K562 (cell line): ENCODE measurements at regions not wholly inside any gene's neighbourhood (a gene's known extent, or its start where the extent isn't known, plus 50 kb on each side); places are given as distances from the start of the nearest gene placed in this dataset.

Experiments used
- ADNP ChIP-seq: fragments of 200-800 bp; sonication (Bioruptor generic); IDR thresholded peaks from 2 replicates; pipeline ENCODE4 v1.6.1; 2016; ENCODE audit warnings: missing genetic modification characterization, missing compliant biosample characterization
- MAFK ChIP-seq: IDR thresholded peaks from 2 replicates; pipeline ENCODE4 v1.6.1; 2011; ENCODE audit warnings: low read length, improper control_type of control experiment
- NCOA4 ChIP-seq: fragments of 450-650 bp; IDR thresholded peaks from 2 replicates; pipeline ENCODE4 v1.6.1; 2018; ENCODE audit warnings: mild to moderate bottlenecking; ENCODE audit not compliant: partially characterized antibody
- POLR2H ChIP-seq: IDR thresholded peaks from 2 replicates; pipeline ENCODE4 v1.6.1; 2016; ENCODE audit warnings: missing genetic modification characterization, low read depth, mild to moderate bottlenecking, control low read depth, missing compliant biosample characterization, moderate library complexity
- PRMT5 ChIP-seq: sonication (generic); formaldehyde crosslinking; IDR thresholded peaks from 2 replicates; pipeline ENCODE4 v1.5.0; 2020; ENCODE audit warnings: missing genetic modification reagents
- RAD21 ChIP-seq, 2 experiments: fragments of 250-450 bp in 1 of 2; fragments of 450-650 bp in 1 of 2; sonication (Bioruptor Pico) in 1 of 2; formaldehyde crosslinking in 1 of 2; IDR thresholded peaks in 1 of 2; conservative IDR thresholded peaks in 1 of 2; 2 replicates each; pipeline versions ENCODE4 v1.4.0 to v1.8.0; 2020 to 2022; ENCODE audit warnings: mild to moderate bottlenecking in 2 of 2, moderate library complexity in 1 of 2
- STAT5A ChIP-seq: IDR thresholded peaks from 2 replicates; pipeline ENCODE4 v1.6.1; 2012; ENCODE audit warnings: low read length, inconsistent platforms, borderline replicate concordance
- ZFP1 ChIP-seq: fragments of 450-650 bp; formaldehyde crosslinking; IDR thresholded peaks from 2 replicates; pipeline ENCODE4 v1.4.0; 2020; ENCODE audit warnings: mild to moderate bottlenecking, mixed read lengths
- TF ChIP-seq, protein P1 (sequence below): sonication (generic); formaldehyde crosslinking; IDR thresholded peaks from 2 replicates; pipeline ENCODE4 v1.8.1; 2023; ENCODE audit warnings: mild to moderate bottlenecking, missing genetic modification reagents
- TF ChIP-seq, protein P2 (sequence below): fragments of 450-650 bp; formaldehyde crosslinking; IDR thresholded peaks from 2 replicates; pipeline ENCODE4 v1.4.0; 2020; ENCODE audit warnings: mild to moderate bottlenecking, mixed read lengths

DNA sequence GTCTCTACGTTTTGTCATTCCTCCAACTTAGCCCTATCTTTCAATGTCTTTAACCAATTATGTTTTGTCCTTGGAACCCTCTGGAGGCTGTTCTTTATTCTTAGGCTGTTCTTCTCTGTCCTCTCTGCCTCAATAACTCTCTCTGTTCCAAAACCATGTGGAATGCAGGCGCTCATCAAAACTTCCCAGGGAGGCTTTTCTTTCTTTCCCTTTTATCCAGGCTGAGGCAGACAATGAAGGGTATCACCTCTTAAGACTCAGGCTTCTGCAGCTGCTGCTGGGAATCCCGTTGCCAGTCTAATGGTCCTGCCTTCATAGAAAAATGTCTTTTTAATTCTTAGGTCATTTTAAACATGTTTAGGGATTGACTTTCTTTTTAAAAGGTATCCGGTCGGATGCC lies 544.7 kb downstream of the CDH26 start (continued):
- TF ChIP-seq, protein P1, sequence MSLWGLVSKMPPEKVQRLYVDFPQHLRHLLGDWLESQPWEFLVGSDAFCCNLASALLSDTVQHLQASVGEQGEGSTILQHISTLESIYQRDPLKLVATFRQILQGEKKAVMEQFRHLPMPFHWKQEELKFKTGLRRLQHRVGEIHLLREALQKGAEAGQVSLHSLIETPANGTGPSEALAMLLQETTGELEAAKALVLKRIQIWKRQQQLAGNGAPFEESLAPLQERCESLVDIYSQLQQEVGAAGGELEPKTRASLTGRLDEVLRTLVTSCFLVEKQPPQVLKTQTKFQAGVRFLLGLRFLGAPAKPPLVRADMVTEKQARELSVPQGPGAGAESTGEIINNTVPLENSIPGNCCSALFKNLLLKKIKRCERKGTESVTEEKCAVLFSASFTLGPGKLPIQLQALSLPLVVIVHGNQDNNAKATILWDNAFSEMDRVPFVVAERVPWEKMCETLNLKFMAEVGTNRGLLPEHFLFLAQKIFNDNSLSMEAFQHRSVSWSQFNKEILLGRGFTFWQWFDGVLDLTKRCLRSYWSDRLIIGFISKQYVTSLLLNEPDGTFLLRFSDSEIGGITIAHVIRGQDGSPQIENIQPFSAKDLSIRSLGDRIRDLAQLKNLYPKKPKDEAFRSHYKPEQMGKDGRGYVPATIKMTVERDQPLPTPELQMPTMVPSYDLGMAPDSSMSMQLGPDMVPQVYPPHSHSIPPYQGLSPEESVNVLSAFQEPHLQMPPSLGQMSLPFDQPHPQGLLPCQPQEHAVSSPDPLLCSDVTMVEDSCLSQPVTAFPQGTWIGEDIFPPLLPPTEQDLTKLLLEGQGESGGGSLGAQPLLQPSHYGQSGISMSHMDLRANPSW = no peak
- TF ChIP-seq, protein P2, sequence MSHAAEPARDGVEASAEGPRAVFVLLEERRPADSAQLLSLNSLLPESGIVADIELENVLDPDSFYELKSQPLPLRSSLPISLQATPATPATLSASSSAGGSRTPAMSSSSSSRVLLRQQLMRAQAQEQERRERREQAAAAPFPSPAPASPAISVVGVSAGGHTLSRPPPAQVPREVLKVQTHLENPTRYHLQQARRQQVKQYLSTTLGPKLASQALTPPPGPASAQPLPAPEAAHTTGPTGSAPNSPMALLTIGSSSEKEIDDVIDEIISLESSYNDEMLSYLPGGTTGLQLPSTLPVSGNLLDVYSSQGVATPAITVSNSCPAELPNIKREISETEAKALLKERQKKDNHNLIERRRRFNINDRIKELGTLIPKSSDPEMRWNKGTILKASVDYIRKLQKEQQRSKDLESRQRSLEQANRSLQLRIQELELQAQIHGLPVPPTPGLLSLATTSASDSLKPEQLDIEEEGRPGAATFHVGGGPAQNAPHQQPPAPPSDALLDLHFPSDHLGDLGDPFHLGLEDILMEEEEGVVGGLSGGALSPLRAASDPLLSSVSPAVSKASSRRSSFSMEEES = no peak
- TF ChIP-seq RAD21 (CRISPR knock-in tag; conservative IDR thresholded peaks at IDR 0.05 in 1 of 2, IDR thresholded peaks at IDR 0.05 in 1 of 2) (no peak), POLR2H (tag) (no peak), PRMT5 (no peak), ADNP (tag) (no peak), MAFK (no peak), ZFP1 (CRISPR knock-in tag) (no peak), NCOA4 (no peak), STAT5A (no peak)
- TF ChIP-seq, all 486 proteins: peak for 0
